Gastrocnemius medialis (tissue), 4 donors: ENCODE measurements at regions not wholly inside any gene's neighbourhood (a gene's known extent, or its start where the extent isn't known, plus 50 kb on each side); places are given as distances from the start of the nearest gene placed in this dataset.

ENCODE experiments used
- ATAC-seq, 2 donors: fragments of 150-250 bp; one replicate each; pipeline ENCODE4 v1.9.1; 2016
- DNase-seq, 2 donors: peaks; one replicate each; pipeline ENCODE4 v3.0.0-alpha.2; 2019
- H3K27ac ChIP-seq, 4 donors: fragments of 200-600 bp; sonication (generic); 1 replicate in 1 of 4; 2 replicates in 3 of 4; pipeline ENCODE4 v1.5.1; 2016 to 2018; ENCODE audit warnings: mild to moderate bottlenecking in 2 of 4, moderate library complexity in 1 of 4
- H3K27me3 ChIP-seq, 3 donors: fragments of 200-600 bp; sonication (generic) in 2 of 3; 1 replicate in 1 of 3; 2 replicates in 2 of 3; pipeline versions ENCODE4 v1.5.1 to v1.6.0; 2016 to 2019; ENCODE audit warnings: mild to moderate bottlenecking in 1 of 3, moderate library complexity in 1 of 3
- H3K36me3 ChIP-seq, 2 donors: fragments of 200-600 bp; sonication (generic) in 1 of 2; one replicate each; pipeline ENCODE4 v1.5.1; 2017 to 2018
- H3K4me1 ChIP-seq, 2 donors: fragments of 200-600 bp; sonication (generic) in 1 of 2; one replicate each; pipeline ENCODE4 v1.5.1; 2016 to 2017; ENCODE audit warnings: mild to moderate bottlenecking in 2 of 2
- H3K4me3 ChIP-seq, 4 donors: fragments of 200-600 bp; sonication (generic) in 3 of 4; 1 replicate in 1 of 4; 2 replicates in 3 of 4; pipeline ENCODE4 v1.5.1; 2016 to 2019; ENCODE audit warnings: mild to moderate bottlenecking in 2 of 4
- H3K9me3 ChIP-seq, 3 donors: fragments of 200-600 bp; sonication (generic) in 2 of 3; 1 replicate in 1 of 3; 2 replicates in 2 of 3; pipeline ENCODE4 v1.5.1; 2016 to 2019
- POLR2A ChIP-seq, 2 donors: fragments of 450-650 bp; IDR thresholded peaks; one replicate each; pipeline ENCODE4 v1.6.1; 2017; ENCODE audit warnings: antibody characterized with exemption in 2 of 2, mild to moderate bottlenecking in 2 of 2, moderate library complexity in 2 of 2
- in situ Hi-C, 4 donors: fragments of 200-750 bp; cut with MboI; loops; one replicate each; pipeline versions ENCODE4 v1.15.0 to v1.8.0; 2017; ENCODE audit warnings: low sequenced_read_pairs in 4 of 4
- intact Hi-C: fragments of 100-400 bp; cut with DNase I; formaldehyde crosslinking; loops from one replicate; pipeline ENCODE4 v1.15.1; 2023; ENCODE audit warnings: low total_unique reads
- TF ChIP-seq, protein P1 (sequence below), 5 experiments: fragments of 450-650 bp in 3 of 5; fragments of 200-600 bp in 2 of 5; sonication (generic) in 2 of 5; IDR thresholded peaks in 4 of 5; conservative IDR thresholded peaks in 1 of 5; 1 replicate in 4 of 5; 2 replicates in 1 of 5; pipeline ENCODE4 v1.5.1; 2016 to 2019; ENCODE audit warnings: antibody characterized with exemption in 5 of 5, mild to moderate bottlenecking in 3 of 5, moderate library complexity in 3 of 5

DNA sequence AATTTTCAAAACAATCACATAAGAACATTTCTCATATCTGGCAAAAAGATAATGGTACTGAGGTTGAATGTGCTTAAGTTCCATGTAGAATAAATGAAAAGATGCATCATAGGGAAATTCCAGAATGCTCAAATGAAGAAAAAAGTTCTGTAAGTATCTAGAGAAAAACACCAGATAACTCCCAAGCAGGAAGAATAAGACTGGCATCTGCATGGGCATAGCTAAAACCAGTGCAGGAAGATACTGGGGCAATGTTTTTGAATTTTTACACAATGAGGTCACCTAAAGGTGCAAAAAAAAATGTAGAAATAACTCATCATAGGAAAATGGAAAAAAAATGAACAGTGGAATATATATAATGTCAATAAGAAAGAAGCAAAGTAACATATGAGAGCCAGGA, 275.2 kb downstream of the BAMBI start:
- Histone ChIP-seq H3K4me3 (no peak overlapping the region), H3K9me3 (no peaks in the 10 kb centered on the region), H3K36me3 (no peaks in the 10 kb centered on the region), H3K4me1 (no peaks in the 10 kb centered on the region), H3K27ac (no peak overlapping the region), H3K27me3 (no peaks in the 10 kb centered on the region)
- in situ Hi-C loops: no loop called here
- TF ChIP-seq, protein P1, sequence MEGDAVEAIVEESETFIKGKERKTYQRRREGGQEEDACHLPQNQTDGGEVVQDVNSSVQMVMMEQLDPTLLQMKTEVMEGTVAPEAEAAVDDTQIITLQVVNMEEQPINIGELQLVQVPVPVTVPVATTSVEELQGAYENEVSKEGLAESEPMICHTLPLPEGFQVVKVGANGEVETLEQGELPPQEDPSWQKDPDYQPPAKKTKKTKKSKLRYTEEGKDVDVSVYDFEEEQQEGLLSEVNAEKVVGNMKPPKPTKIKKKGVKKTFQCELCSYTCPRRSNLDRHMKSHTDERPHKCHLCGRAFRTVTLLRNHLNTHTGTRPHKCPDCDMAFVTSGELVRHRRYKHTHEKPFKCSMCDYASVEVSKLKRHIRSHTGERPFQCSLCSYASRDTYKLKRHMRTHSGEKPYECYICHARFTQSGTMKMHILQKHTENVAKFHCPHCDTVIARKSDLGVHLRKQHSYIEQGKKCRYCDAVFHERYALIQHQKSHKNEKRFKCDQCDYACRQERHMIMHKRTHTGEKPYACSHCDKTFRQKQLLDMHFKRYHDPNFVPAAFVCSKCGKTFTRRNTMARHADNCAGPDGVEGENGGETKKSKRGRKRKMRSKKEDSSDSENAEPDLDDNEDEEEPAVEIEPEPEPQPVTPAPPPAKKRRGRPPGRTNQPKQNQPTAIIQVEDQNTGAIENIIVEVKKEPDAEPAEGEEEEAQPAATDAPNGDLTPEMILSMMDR (IDR thresholded peaks at IDR 0.05 in 4 of 5, conservative IDR thresholded peaks at IDR 0.05 in 1 of 5): no peak
- no peak for TF ChIP-seq POLR2A (IDR thresholded peaks at IDR 0.05)
- intact Hi-C loops: no loop called here
- ATAC-seq (no peak), DNase-seq (no peak)

DNA sequence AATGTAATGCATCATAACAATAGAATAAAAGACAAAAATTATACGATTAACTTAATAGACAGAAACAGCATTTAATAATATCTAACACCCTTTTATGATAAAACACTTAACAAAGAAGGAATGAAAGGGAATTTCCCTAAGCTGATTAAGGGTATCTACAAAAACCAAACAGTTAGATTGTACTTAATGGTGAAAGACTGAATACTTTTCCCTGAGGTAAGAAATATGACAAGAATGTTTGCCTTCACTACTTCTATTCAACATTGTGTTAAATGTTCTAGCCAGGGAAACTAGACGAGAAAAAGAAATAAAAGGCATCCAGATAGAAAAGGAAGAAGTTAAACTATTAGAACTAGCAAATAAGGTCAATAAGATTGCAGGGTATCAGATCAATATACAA, 276.9 kb downstream of the BAMBI start:
- Histone ChIP-seq H3K36me3 (no peaks in the 10 kb centered on the region), H3K4me3 (no peak overlapping the region), H3K27ac (no peak overlapping the region), H3K4me1 (no peaks in the 10 kb centered on the region), H3K27me3 (no peaks in the 10 kb centered on the region), H3K9me3 (no peaks in the 10 kb centered on the region)
- no peak for ATAC-seq
- DNase-seq: no peak
- intact Hi-C loops: no loop called here
- TF ChIP-seq POLR2A (IDR thresholded peaks at IDR 0.05): no peak
- TF ChIP-seq, protein P1 (IDR thresholded peaks at IDR 0.05 in 4 of 5, conservative IDR thresholded peaks at IDR 0.05 in 1 of 5): no peak
- in situ Hi-C loops: no loop called here

DNA sequence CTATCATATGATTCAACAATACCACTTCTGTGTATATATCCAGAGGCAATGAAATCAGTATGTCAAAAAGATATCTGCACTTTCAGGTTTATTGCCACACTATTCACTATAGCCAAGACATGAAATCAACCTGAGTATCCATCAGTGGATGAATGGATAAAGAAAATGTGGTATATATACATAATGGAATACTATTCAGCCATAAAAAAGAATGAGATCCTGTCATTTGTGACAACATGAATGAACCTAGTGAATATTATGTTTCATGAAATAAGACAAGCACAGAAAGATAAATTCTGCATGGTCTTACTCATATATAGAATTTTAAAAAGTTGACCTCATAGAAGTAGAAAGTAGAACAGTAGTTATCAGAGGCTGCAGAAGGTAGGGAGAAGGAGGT, 281.1 kb downstream of the BAMBI start:
- Histone ChIP-seq H3K27ac (no peak overlapping the region), H3K9me3 (no peaks in the 10 kb centered on the region), H3K4me1 (peaks cover 0 to 5% of the 10 kb centered on the region in 2 donors), H3K36me3 (no peaks in the 10 kb centered on the region), H3K27me3 (no peaks in the 10 kb centered on the region), H3K4me3 (no peak overlapping the region)
- no peak for TF ChIP-seq POLR2A (IDR thresholded peaks at IDR 0.05)
- TF ChIP-seq, protein P1 (IDR thresholded peaks at IDR 0.05 in 4 of 5, conservative IDR thresholded peaks at IDR 0.05 in 1 of 5): no peak
- ATAC-seq (no peak), DNase-seq (no peak)
- in situ Hi-C loops: no loop called here
- intact Hi-C loops: no loop called here

DNA sequence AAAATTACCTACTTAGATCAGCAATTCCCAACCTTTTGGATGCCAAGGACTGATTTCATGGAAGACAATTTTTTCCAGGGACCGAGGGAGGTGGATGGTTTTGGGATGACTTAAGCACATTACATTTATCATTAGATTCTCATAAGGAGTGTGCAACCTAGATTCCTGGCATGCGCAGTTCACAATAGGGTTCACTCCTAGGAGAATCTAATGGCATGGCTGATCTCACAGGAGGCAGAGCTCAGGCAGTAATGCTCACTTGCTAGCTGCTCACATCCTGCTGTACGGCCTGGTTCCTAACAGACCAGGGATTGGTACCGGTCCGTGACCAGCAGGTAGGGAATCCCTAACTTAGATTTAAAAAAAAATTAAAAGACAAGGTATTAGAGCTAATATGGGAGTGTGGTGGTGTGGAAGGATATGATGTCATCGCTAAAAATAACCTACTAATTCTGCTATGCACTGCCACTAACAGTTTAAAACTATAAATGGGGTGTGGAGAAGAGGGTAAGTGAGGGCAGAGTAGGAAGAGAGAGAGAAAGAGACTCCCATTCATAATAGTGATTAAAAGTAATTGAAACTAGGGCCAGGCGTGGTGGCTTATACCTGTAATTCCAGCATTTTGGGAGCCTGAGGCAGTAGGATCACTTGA, 282.7 kb downstream of the BAMBI start:
- no peak overlapping the region for H3K4me3 ChIP-seq
- no peak for DNase-seq
- intact Hi-C loops: no loop called here
- H3K27me3 ChIP-seq: no peaks in the 10 kb centered on the region
- TF ChIP-seq, protein P1 (IDR thresholded peaks at IDR 0.05 in 4 of 5, conservative IDR thresholded peaks at IDR 0.05 in 1 of 5): no peak
- no peak for TF ChIP-seq POLR2A (IDR thresholded peaks at IDR 0.05)
- H3K27ac ChIP-seq: no peak overlapping the region
- H3K36me3 ChIP-seq: no peaks in the 10 kb centered on the region
- H3K9me3 ChIP-seq: no peaks in the 10 kb centered on the region
- in situ Hi-C loops: no loop called here
- no peak for ATAC-seq
- H3K4me1 ChIP-seq: peaks cover 0 to 5% of the 10 kb centered on the region in 2 donors

DNA sequence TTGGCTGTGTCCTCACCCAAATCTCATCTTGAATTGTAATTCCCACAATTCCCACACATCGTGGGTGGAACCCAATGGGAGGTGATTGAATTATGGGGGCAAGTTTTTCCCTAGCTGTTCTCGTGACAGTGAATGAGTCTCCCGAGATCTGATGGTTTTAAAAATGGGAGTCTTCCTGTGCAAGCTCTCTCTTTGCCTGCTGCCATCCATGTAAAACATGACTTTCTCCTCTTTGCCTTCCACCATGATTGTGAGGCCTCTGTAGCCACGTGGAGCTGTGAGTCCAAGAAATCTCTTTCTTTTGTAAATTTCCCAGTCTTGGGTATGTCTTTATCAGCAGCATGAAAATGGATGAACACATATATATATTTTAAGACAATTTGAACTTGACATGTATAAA, 285.4 kb downstream of the BAMBI start:
- H3K36me3 ChIP-seq: no peaks in the 10 kb centered on the region
- in situ Hi-C loops (no loop called here), intact Hi-C loops (no loop called here)
- H3K4me3 ChIP-seq: no peak overlapping the region
- H3K27me3 ChIP-seq: no peaks in the 10 kb centered on the region
- H3K4me1 ChIP-seq: peaks cover 0 to 5% of the 10 kb centered on the region in 2 donors
- ATAC-seq: no peak
- H3K9me3 ChIP-seq: no peaks in the 10 kb centered on the region
- TF ChIP-seq POLR2A (IDR thresholded peaks at IDR 0.05): no peak
- TF ChIP-seq, protein P1 (IDR thresholded peaks at IDR 0.05 in 4 of 5, conservative IDR thresholded peaks at IDR 0.05 in 1 of 5): no peak
- DNase-seq: no peak
- H3K27ac ChIP-seq: no peak overlapping the region
